HEK293 (cell line): ENCODE measurements at regions not wholly inside any gene's neighbourhood (a gene's known extent, or its start where the extent isn't known, plus 50 kb on each side); places are given as distances from the start of the nearest gene placed in this dataset.

ENCODE experiments used
- CTCF ChIA-PET: fragments of 350-600 bp; formaldehyde crosslinking; extraction: SDS; loops from one replicate; lab custom pipeline; 2021; ENCODE audit warnings: antibody characterized with exemption; lab: Yijun Ruan, JAX
- POLR2A ChIA-PET: fragments of 300-600 bp; formaldehyde crosslinking; extraction: SDS; loops from one replicate; lab custom pipeline; 2020; ENCODE audit warnings: antibody characterized with exemption, inconsistent platforms; lab: Yijun Ruan, JAX
- H3K27ac ChIP-seq: fragments of 200-500 bp; sonication (Bioruptor generic); 2 replicates; pipeline ENCODE4 v1.5.1; 2014; ENCODE audit warnings: low read depth, low read length, control low read depth, inconsistent platforms; ENCODE audit errors: extremely low read depth
- H3K36me3 ChIP-seq, 2 experiments: fragments of 200-500 bp in 1 of 2; sonication (Bioruptor generic) in 1 of 2; 1 replicate in 1 of 2; 2 replicates in 1 of 2; pipeline ENCODE4 v1.5.1; 2014 to 2017; ENCODE audit warnings: inconsistent platforms in 2 of 2, low read length in 2 of 2; ENCODE audit not compliant: control insufficient read depth in 2 of 2, insufficient read depth in 1 of 2
- H3K4me1 ChIP-seq: fragments of 200-500 bp; sonication (Bioruptor generic); 2 replicates; pipeline ENCODE4 v1.5.1; 2014; ENCODE audit warnings: mild to moderate bottlenecking, low read length, inconsistent platforms; ENCODE audit not compliant: control insufficient read depth, insufficient read depth
- H3K4me3 ChIP-seq: 2 replicates; pipeline ENCODE4 v1.5.1; 2011; ENCODE audit warnings: low read depth, mild to moderate bottlenecking, control low read depth, low read length, moderate library complexity
- H3K9me3 ChIP-seq: fragments of 200-500 bp; sonication (Bioruptor generic); 2 replicates; pipeline ENCODE4 v1.5.1; 2014; ENCODE audit warnings: low read depth, low read length, inconsistent platforms; ENCODE audit not compliant: control insufficient read depth, insufficient read depth
- EGR2 ChIP-seq: fragments of 450-650 bp; formaldehyde crosslinking; IDR thresholded peaks from 2 replicates; pipeline ENCODE4 v1.5.1; 2016; ENCODE audit warnings: low read depth, missing biosample characterization, missing genetic modification characterization
- PBX3 ChIP-seq: sonication (generic); formaldehyde crosslinking; IDR thresholded peaks from 2 replicates; pipeline ENCODE4 v1.8.1; 2022; ENCODE audit warnings: mild to moderate bottlenecking, moderate library complexity, missing genetic modification reagents
- YY2 ChIP-seq: fragments of 450-650 bp; formaldehyde crosslinking; IDR thresholded peaks from 2 replicates; pipeline ENCODE4 v1.5.1; 2016; ENCODE audit warnings: missing biosample characterization, missing genetic modification characterization
- ZBTB44 ChIP-seq: fragments of 450-650 bp; IDR thresholded peaks from 2 replicates; pipeline ENCODE4 v1.5.1; 2018; ENCODE audit warnings: missing biosample characterization, mild to moderate bottlenecking, missing genetic modification characterization
- ZBTB48 ChIP-seq: fragments of 450-650 bp; formaldehyde crosslinking; IDR thresholded peaks from 2 replicates; pipeline ENCODE4 v1.5.1; 2016; ENCODE audit warnings: missing biosample characterization, missing genetic modification characterization
- ZFP41 ChIP-seq: fragments of 450-650 bp; formaldehyde crosslinking; IDR thresholded peaks from 2 replicates; pipeline ENCODE4 v1.5.1; 2016; ENCODE audit warnings: missing biosample characterization, missing genetic modification characterization, borderline replicate concordance
- ZNF112 ChIP-seq: fragments of 450-650 bp; formaldehyde crosslinking; IDR thresholded peaks from 2 replicates; pipeline ENCODE4 v1.5.0; 2017; ENCODE audit warnings: missing biosample characterization, missing genetic modification characterization
- ZNF114 ChIP-seq: fragments of 450-650 bp; formaldehyde crosslinking; IDR thresholded peaks from 2 replicates; pipeline ENCODE4 v1.5.0; 2017; ENCODE audit warnings: missing biosample characterization, missing genetic modification characterization
- ZNF140 ChIP-seq: fragments of 450-650 bp; formaldehyde crosslinking; IDR thresholded peaks from 2 replicates; pipeline ENCODE4 v1.5.1; 2016; ENCODE audit warnings: missing biosample characterization, missing genetic modification characterization
- ZNF214 ChIP-seq: fragments of 450-650 bp; formaldehyde crosslinking; IDR thresholded peaks from 2 replicates; pipeline ENCODE4 v1.5.1; 2017; ENCODE audit warnings: missing biosample characterization, mild to moderate bottlenecking, missing genetic modification characterization, borderline replicate concordance
- ZNF239 ChIP-seq: fragments of 450-650 bp; formaldehyde crosslinking; IDR thresholded peaks from 2 replicates; pipeline ENCODE4 v1.5.1; 2016; ENCODE audit warnings: missing biosample characterization, missing genetic modification characterization
- ZNF311 ChIP-seq: fragments of 450-650 bp; formaldehyde crosslinking; IDR thresholded peaks from 2 replicates; pipeline ENCODE4 v1.5.1; 2017; ENCODE audit warnings: missing biosample characterization, missing genetic modification characterization, borderline replicate concordance
- ZNF366 ChIP-seq: fragments of 450-650 bp; formaldehyde crosslinking; conservative IDR thresholded peaks from 2 replicates; pipeline ENCODE4 v1.5.1; 2016; ENCODE audit warnings: missing biosample characterization, missing genetic modification characterization
- ZNF433 ChIP-seq: fragments of 450-650 bp; formaldehyde crosslinking; IDR thresholded peaks from 2 replicates; pipeline ENCODE4 v1.5.1; 2016; ENCODE audit warnings: missing biosample characterization, missing genetic modification characterization, low read depth
- ZNF530 ChIP-seq: fragments of 450-650 bp; formaldehyde crosslinking; IDR thresholded peaks from 2 replicates; pipeline ENCODE4 v1.5.1; 2016; ENCODE audit warnings: low read depth, missing biosample characterization, missing genetic modification characterization
- ZNF548 ChIP-seq: fragments of 450-650 bp; formaldehyde crosslinking; IDR thresholded peaks from 2 replicates; pipeline ENCODE4 v1.5.1; 2016; ENCODE audit warnings: missing biosample characterization, missing genetic modification characterization
- ZNF571 ChIP-seq: fragments of 450-650 bp; formaldehyde crosslinking; IDR thresholded peaks from 2 replicates; pipeline ENCODE4 v1.5.0; 2017; ENCODE audit warnings: missing biosample characterization, missing genetic modification characterization
- ZNF585B ChIP-seq: fragments of 450-650 bp; formaldehyde crosslinking; IDR thresholded peaks from 2 replicates; pipeline ENCODE4 v1.5.1; 2016; ENCODE audit warnings: missing biosample characterization, missing genetic modification characterization
- ZXDB ChIP-seq: fragments of 450-650 bp; formaldehyde crosslinking; IDR thresholded peaks from 2 replicates; pipeline ENCODE4 v1.5.1; 2016; ENCODE audit warnings: missing biosample characterization, missing genetic modification characterization
- TF ChIP-seq, protein P1 (sequence below): fragments of 450-650 bp; formaldehyde crosslinking; IDR thresholded peaks from 2 replicates; pipeline ENCODE4 v1.5.1; 2016; ENCODE audit warnings: missing biosample characterization, missing genetic modification characterization, borderline replicate concordance
- TF ChIP-seq, protein P2 (sequence below): fragments of 450-650 bp; formaldehyde crosslinking; IDR thresholded peaks from 2 replicates; pipeline ENCODE4 v1.5.1; 2016; ENCODE audit warnings: missing biosample characterization, missing genetic modification characterization
- TF ChIP-seq, protein P3 (sequence below): fragments of 450-650 bp; formaldehyde crosslinking; IDR thresholded peaks from 2 replicates; pipeline ENCODE4 v1.5.1; 2016; ENCODE audit warnings: missing biosample characterization, missing genetic modification characterization

DNA sequence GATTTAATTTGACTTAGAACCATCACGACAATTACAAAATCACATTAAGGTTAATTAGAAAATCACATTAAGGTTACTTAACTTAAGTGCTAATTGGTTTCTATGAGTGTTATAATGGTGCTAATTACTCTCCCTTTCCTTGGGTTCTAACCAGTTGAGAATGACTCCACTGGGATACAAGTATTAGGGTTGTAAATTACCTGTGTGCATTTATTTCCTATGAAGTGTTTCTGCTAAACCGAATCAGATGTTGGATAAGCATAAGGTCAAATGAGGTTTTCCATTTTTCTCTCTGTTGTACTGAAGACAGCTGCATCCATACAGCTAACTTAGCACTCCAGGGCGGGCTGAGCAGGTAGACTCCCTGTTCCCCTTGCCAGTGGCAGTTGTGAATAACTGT is 610.3 kb upstream of the TMPRSS15 start (continued):
- no peak for TF ChIP-seq PBX3 (CRISPR knock-in tag)
- TF ChIP-seq YY2 (tag by site-specific recombination) = no peak
- TF ChIP-seq ZNF571 = no peak
- TF ChIP-seq ZNF366 (tag by site-specific recombination) = no peak

GRCh38 chr21:19018529-19018928 is 614.9 kb upstream of the TMPRSS15 start:
- no peaks in the 10 kb centered on the region for H3K4me1 ChIP-seq
- ChIA-PET CTCF (no interaction called here), POLR2A (no interaction called here)
- H3K36me3 ChIP-seq = no peaks in the 10 kb centered on the region
- no peak overlapping the region for H3K27ac ChIP-seq
- no peak for TF ChIP-seq ZNF433
- no peak for TF ChIP-seq ZNF140
- no peak for TF ChIP-seq ZNF585B (tag by site-specific recombination)
- TF ChIP-seq ZNF112 = no peak
- TF ChIP-seq YY2 (tag by site-specific recombination) = no peak
- TF ChIP-seq ZNF114 (tag by site-specific recombination) = no peak
- no peak for TF ChIP-seq ZNF548 (tag by site-specific recombination)
- TF ChIP-seq, protein P1, sequence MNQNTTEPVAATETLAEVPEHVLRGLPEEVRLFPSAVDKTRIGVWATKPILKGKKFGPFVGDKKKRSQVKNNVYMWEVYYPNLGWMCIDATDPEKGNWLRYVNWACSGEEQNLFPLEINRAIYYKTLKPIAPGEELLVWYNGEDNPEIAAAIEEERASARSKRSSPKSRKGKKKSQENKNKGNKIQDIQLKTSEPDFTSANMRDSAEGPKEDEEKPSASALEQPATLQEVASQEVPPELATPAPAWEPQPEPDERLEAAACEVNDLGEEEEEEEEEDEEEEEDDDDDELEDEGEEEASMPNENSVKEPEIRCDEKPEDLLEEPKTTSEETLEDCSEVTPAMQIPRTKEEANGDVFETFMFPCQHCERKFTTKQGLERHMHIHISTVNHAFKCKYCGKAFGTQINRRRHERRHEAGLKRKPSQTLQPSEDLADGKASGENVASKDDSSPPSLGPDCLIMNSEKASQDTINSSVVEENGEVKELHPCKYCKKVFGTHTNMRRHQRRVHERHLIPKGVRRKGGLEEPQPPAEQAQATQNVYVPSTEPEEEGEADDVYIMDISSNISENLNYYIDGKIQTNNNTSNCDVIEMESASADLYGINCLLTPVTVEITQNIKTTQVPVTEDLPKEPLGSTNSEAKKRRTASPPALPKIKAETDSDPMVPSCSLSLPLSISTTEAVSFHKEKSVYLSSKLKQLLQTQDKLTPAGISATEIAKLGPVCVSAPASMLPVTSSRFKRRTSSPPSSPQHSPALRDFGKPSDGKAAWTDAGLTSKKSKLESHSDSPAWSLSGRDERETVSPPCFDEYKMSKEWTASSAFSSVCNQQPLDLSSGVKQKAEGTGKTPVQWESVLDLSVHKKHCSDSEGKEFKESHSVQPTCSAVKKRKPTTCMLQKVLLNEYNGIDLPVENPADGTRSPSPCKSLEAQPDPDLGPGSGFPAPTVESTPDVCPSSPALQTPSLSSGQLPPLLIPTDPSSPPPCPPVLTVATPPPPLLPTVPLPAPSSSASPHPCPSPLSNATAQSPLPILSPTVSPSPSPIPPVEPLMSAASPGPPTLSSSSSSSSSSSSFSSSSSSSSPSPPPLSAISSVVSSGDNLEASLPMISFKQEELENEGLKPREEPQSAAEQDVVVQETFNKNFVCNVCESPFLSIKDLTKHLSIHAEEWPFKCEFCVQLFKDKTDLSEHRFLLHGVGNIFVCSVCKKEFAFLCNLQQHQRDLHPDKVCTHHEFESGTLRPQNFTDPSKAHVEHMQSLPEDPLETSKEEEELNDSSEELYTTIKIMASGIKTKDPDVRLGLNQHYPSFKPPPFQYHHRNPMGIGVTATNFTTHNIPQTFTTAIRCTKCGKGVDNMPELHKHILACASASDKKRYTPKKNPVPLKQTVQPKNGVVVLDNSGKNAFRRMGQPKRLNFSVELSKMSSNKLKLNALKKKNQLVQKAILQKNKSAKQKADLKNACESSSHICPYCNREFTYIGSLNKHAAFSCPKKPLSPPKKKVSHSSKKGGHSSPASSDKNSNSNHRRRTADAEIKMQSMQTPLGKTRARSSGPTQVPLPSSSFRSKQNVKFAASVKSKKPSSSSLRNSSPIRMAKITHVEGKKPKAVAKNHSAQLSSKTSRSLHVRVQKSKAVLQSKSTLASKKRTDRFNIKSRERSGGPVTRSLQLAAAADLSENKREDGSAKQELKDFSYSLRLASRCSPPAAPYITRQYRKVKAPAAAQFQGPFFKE (tag by site-specific recombination) = no peak
- TF ChIP-seq ZNF239 (tag by site-specific recombination) = no peak
- TF ChIP-seq ZFP41 (tag by site-specific recombination) = no peak
- TF ChIP-seq ZNF214 (tag by site-specific recombination) = no peak
- no peak for TF ChIP-seq ZXDB
- no peak for TF ChIP-seq ZBTB48 (tag by site-specific recombination)
- TF ChIP-seq EGR2 = no peak
- TF ChIP-seq, protein P2, sequence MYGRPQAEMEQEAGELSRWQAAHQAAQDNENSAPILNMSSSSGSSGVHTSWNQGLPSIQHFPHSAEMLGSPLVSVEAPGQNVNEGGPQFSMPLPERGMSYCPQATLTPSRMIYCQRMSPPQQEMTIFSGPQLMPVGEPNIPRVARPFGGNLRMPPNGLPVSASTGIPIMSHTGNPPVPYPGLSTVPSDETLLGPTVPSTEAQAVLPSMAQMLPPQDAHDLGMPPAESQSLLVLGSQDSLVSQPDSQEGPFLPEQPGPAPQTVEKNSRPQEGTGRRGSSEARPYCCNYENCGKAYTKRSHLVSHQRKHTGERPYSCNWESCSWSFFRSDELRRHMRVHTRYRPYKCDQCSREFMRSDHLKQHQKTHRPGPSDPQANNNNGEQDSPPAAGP (tag by site-specific recombination) = no peak
- no peak for TF ChIP-seq ZNF311 (tag by site-specific recombination)
- TF ChIP-seq ZNF530 (tag by site-specific recombination) = no peak
- no peak for TF ChIP-seq ZBTB44
- TF ChIP-seq, protein P3, sequence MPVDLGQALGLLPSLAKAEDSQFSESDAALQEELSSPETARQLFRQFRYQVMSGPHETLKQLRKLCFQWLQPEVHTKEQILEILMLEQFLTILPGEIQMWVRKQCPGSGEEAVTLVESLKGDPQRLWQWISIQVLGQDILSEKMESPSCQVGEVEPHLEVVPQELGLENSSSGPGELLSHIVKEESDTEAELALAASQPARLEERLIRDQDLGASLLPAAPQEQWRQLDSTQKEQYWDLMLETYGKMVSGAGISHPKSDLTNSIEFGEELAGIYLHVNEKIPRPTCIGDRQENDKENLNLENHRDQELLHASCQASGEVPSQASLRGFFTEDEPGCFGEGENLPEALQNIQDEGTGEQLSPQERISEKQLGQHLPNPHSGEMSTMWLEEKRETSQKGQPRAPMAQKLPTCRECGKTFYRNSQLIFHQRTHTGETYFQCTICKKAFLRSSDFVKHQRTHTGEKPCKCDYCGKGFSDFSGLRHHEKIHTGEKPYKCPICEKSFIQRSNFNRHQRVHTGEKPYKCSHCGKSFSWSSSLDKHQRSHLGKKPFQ (tag by site-specific recombination) = no peak
- no peaks in the 10 kb centered on the region for H3K9me3 ChIP-seq
- H3K4me3 ChIP-seq = no peak overlapping the region
